K562 (cell line): ENCODE measurements at regions not wholly inside any gene's neighbourhood (a gene's known extent, or its start where the extent isn't known, plus 50 kb on each side); places are given as distances from the start of the nearest gene placed in this dataset.

Experiments used
- ATAC-seq: fragments of 200-7000 bp; cut with Tn5 transposase; 3 replicates; pipeline ENCODE4 v1.9.1; 2020; ENCODE audit warnings: moderate library complexity
- BruUV-seq: library from RNA; stranded (reverse); fragments of 400-500 nt; replicated peaks from 2 replicates; lab custom pipeline; 2021; lab: Mats Ljungman, UMichigan
- CTCF ChIA-PET: fragments of 300-600 bp; formaldehyde crosslinking; extraction: SDS; loops from one replicate; lab custom pipeline; 2021; ENCODE audit warnings: low intra/inter-chr PET ratio; lab: Yijun Ruan, JAX
- POLR2A ChIA-PET: fragments of 300-600, 350-650 bp; sonication (Branson Sonifier 250); formaldehyde crosslinking; extraction: SDS; loops from one replicate; lab custom pipeline; 2021; ENCODE audit warnings: antibody characterized with exemption, inconsistent platforms; lab: Yijun Ruan, JAX
- DNase-seq, 4 experiments: peaks; one replicate each; pipeline versions ENCODE4 v3.0.0 to v3.0.0-alpha.2; 2011 to 2018; ENCODE audit warnings: low spot score in 3 of 4, mixed read lengths in 3 of 4; ENCODE audit errors: extremely low read depth in 1 of 4
- FAIRE-seq: peaks from 2 replicates; lab custom pipeline; 2011; peaks lifted over from hg19 to GRCh38; lab: Jason Lieb, UNC
- H2AFZ ChIP-seq: 2 replicates; pipeline ENCODE4 v1.6.0; 2011; ENCODE audit warnings: low read depth, low read length, control low read depth, inconsistent platforms
- H3K27ac ChIP-seq: fragments of 200-600 bp; 3 replicates; pipeline ENCODE4 v1.8.0; 2011; ENCODE audit warnings: low read depth, mild to moderate bottlenecking, control low read depth, inconsistent platforms, low read length, moderate library complexity, mixed read lengths; ENCODE audit errors: extremely low read depth
- H3K27me3 ChIP-seq, 2 experiments: fragments of 300-600 bp in 1 of 2; 2 replicates in 1 of 2; 3 replicates in 1 of 2; pipeline versions ENCODE4 v1.6.0 to v1.8.0; 2011; ENCODE audit warnings: inconsistent platforms in 2 of 2, low read length in 2 of 2, mild to moderate bottlenecking in 1 of 2, mixed read lengths in 1 of 2, moderate library complexity in 1 of 2; ENCODE audit not compliant: control insufficient read depth in 2 of 2, insufficient read depth in 2 of 2
- H3K36me3 ChIP-seq: fragments of 300-600 bp; 3 replicates; pipeline ENCODE4 v1.8.0; 2011; ENCODE audit warnings: mild to moderate bottlenecking, low read length, inconsistent platforms; ENCODE audit not compliant: control insufficient read depth, insufficient read depth
- H3K4me1 ChIP-seq, 2 experiments: fragments of 200-600 bp in 1 of 2; replicated peaks in 1 of 2; 2 replicates in 1 of 2; 3 replicates in 1 of 2; pipeline versions ENCODE4 v1.5.1 to v1.8.0; 2011; ENCODE audit warnings: inconsistent platforms in 2 of 2, low read length in 2 of 2, mild to moderate bottlenecking in 1 of 2, mixed read lengths in 1 of 2, moderate library complexity in 1 of 2; ENCODE audit not compliant: control insufficient read depth in 2 of 2, insufficient read depth in 2 of 2
- H3K4me2 ChIP-seq: 2 replicates; pipeline ENCODE4 v1.6.1; 2011; ENCODE audit warnings: low read length, control low read depth, inconsistent platforms, mixed read lengths; ENCODE audit not compliant: insufficient read depth
- H3K4me3 ChIP-seq: fragments of 200-600 bp; sonication (generic), shearing (Covaris generic); 2 replicates; pipeline ENCODE4 v1.5.1; 2016; ENCODE audit warnings: control low read depth, inconsistent platforms
- H3K79me2 ChIP-seq: fragments of 200-600 bp; 3 replicates; pipeline ENCODE4 v1.8.0; 2011; ENCODE audit warnings: low read length, inconsistent platforms; ENCODE audit not compliant: control insufficient read depth, insufficient read depth
- H3K9ac ChIP-seq, 2 experiments: 2 replicates each; pipeline versions ENCODE4 v1.6.0 to v1.6.1; 2011; ENCODE audit warnings: low read depth in 2 of 2, low read length in 2 of 2, control low read depth in 1 of 2, inconsistent platforms in 1 of 2, mild to moderate bottlenecking in 1 of 2, mixed read lengths in 1 of 2; ENCODE audit not compliant: insufficient read depth in 1 of 2
- H3K9me1 ChIP-seq: one replicate; pipeline ENCODE4 v1.6.0; 2011; ENCODE audit warnings: inconsistent platforms, mild to moderate bottlenecking, low read length, moderate library complexity; ENCODE audit not compliant: control insufficient read depth, insufficient read depth
- H3K9me3 ChIP-seq: replicated peaks from 2 replicates; pipeline ENCODE4 v1.5.1; 2011; ENCODE audit warnings: low read depth, low read length, inconsistent platforms; ENCODE audit not compliant: control insufficient read depth, insufficient read depth
- H4K20me1 ChIP-seq: replicated peaks from 2 replicates; pipeline ENCODE4 v1.6.1; 2011; ENCODE audit warnings: low read length, inconsistent platforms, mixed read lengths; ENCODE audit not compliant: control insufficient read depth, insufficient read depth
- CSDE1 ChIP-seq, 2 experiments: fragments of 450-650 bp; IDR thresholded peaks; 2 replicates each; pipeline ENCODE4 v1.6.1; 2016; ENCODE audit warnings: mild to moderate bottlenecking in 1 of 2
- DDX20 ChIP-seq: fragments of 450-650 bp; IDR thresholded peaks from 2 replicates; pipeline ENCODE4 v1.6.1; 2016; ENCODE audit warnings: missing genetic modification characterization, low read depth, mild to moderate bottlenecking, missing compliant biosample characterization, moderate library complexity
- HNRNPH1 ChIP-seq: fragments of 200-400 bp; formaldehyde crosslinking; optimal IDR thresholded peaks from 2 replicates; pipeline ENCODE3; 2017; ENCODE audit warnings: low read depth, mild to moderate bottlenecking, low read length, moderate library complexity
- HNRNPLL ChIP-seq: fragments of 200-400 bp; formaldehyde crosslinking; IDR thresholded peaks from 2 replicates; pipeline ENCODE4 v1.6.1; 2017; ENCODE audit warnings: low read length, low read depth, mild to moderate bottlenecking; ENCODE audit not compliant: poor library complexity, severe bottlenecking
- HOXB6 ChIP-seq: fragments of 250-450 bp; sonication (Bioruptor Pico); IDR thresholded peaks from 2 replicates; pipeline ENCODE4 v1.5.1; 2022; ENCODE audit warnings: mild to moderate bottlenecking, borderline replicate concordance
- MIER1 ChIP-seq: fragments of 450-650 bp; IDR thresholded peaks from 2 replicates; pipeline ENCODE4 v1.6.1; 2016; ENCODE audit warnings: antibody characterized with exemption, mild to moderate bottlenecking, low read depth
- NUFIP1 ChIP-seq: fragments of 450-650 bp; IDR thresholded peaks from 2 replicates; pipeline ENCODE4 v1.6.1; 2018; ENCODE audit not compliant: partially characterized antibody
- RFX7 ChIP-seq: fragments of 250-450 bp; sonication (Bioruptor Pico); IDR thresholded peaks from 2 replicates; pipeline ENCODE4 v1.5.1; 2021; ENCODE audit warnings: mild to moderate bottlenecking
- VEZF1 ChIP-seq: fragments of 200-800 bp; sonication (Bioruptor generic); IDR thresholded peaks from 2 replicates; pipeline ENCODE4 v1.6.1; 2017; ENCODE audit warnings: missing genetic modification characterization, missing compliant biosample characterization
- ZNF561 ChIP-seq: fragments of 450-650 bp; formaldehyde crosslinking; conservative IDR thresholded peaks from 2 replicates; pipeline ENCODE4 v1.4.0; 2020; ENCODE audit warnings: mild to moderate bottlenecking, moderate library complexity
- ZSCAN29 ChIP-seq: fragments of 450-650 bp; IDR thresholded peaks from 2 replicates; pipeline ENCODE4 v1.6.1; 2017
- WGBS: fragments of 100-300 bp; shearing (Covaris generic); methylation state at CpG from one replicate; pipeline ENCODE4 v1.1.6; 2016; ENCODE audit warnings: low coverage, mixed read lengths; ENCODE audit not compliant: insufficient coverage; ENCODE audit errors: missing lambda C conversion rate; 5-methylcytosine and 5-hydroxymethylcytosine counted together
- in situ Hi-C: fragments of 300-500 bp; cut with MboI; formaldehyde crosslinking; loops from 4 replicates; pipeline ENCODE4 v1.15.0; 2018; ENCODE audit warnings: inconsistent platforms, mixed read lengths
- intact Hi-C: fragments of 100-400 bp; cut with micrococcal nuclease; formaldehyde crosslinking; loops from 2 replicates; pipeline ENCODE4 v1.14.2; 2022

- WGBS: 0% methylated on average over 2 of the region's 2 CpGs
- FAIRE-seq: no peak
Observed at GRCh38 chr4:14333616-14334015, 668.7 kb upstream of the CPEB2 start.

More at GRCh38 chr4:14333616-14334015, 668.7 kb upstream of the CPEB2 start:
- no peaks in the 10 kb centered on the region for H3K36me3 ChIP-seq
- no peak overlapping the region for H3K4me2 ChIP-seq
- H3K9ac ChIP-seq: no peak overlapping the region
- 0 out of 2 replicates have a peak, but pooled peaks cover 2% of the 10 kb centered on the region for H3K9me3 ChIP-seq
- H2AFZ ChIP-seq: no peak overlapping the region
- no peaks in the 10 kb centered on the region for H3K79me2 ChIP-seq
- no peaks in the 10 kb centered on the region for H3K9me1 ChIP-seq
- H3K4me1 ChIP-seq: no peaks in the 10 kb centered on the region
- intact Hi-C loops: no loop called here
- no peak for DNase-seq
- BruUV-seq: no TSS peak
- POLR2A ChIA-PET: no interaction called here
- no peak for ATAC-seq
- TF ChIP-seq NUFIP1 (no peak), ZNF561 (CRISPR knock-in tag) (no peak), CSDE1 (IDR thresholded peaks at IDR 0.05) (no peak), HOXB6 (CRISPR knock-in tag) (no peak), DDX20 (tag) (no peak), HNRNPLL (no peak), HNRNPH1 (no peak), ZSCAN29 (no peak), MIER1 (no peak), VEZF1 (CRISPR knock-in tag) (no peak), RFX7 (no peak)
- in situ Hi-C loops: no loop called here
- CTCF ChIA-PET: no interaction called here
- H4K20me1 ChIP-seq: no peaks in the 10 kb centered on the region
- H3K27me3 ChIP-seq: no peaks in the 10 kb centered on the region
- H3K4me3 ChIP-seq: no peak overlapping the region
- no peak overlapping the region for H3K27ac ChIP-seq
